ENCODE measurements at regions not wholly inside any gene's neighbourhood (a gene's known extent, or its start where the extent isn't known, plus 50 kb on each side); places are given as distances from the start of the nearest gene placed in this dataset.

GRCh38 chr5:87885758-87886157, 382.9 kb downstream of the TMEM161B start:
- ATAC-seq = no peak
- intact Hi-C loops (cut with micrococcal nuclease) (no loop called here), in situ Hi-C loops (cut with MboI) (no loop called here)
- Histone ChIP-seq H3K9me1 (ENCODE audit: control insufficient read depth, insufficient read depth, low read length) (no peaks in the 10 kb centered on the region), H4K20me1 (replicated peaks; ENCODE audit: control insufficient read depth, insufficient read depth, low read length) (no peaks in the 10 kb centered on the region), H3K79me2 (ENCODE audit: control insufficient read depth, insufficient read depth, low read length) (no peaks in the 10 kb centered on the region), H3K36me3 (ENCODE audit: control insufficient read depth, insufficient read depth, low read length) (no peaks in the 10 kb centered on the region), H3K9ac (ENCODE audit: insufficient read depth in 1 of 2, low read depth in 2 of 2, low read length in 2 of 2) (no peak overlapping the region), H2AFZ (ENCODE audit: low read depth, low read length) (no peak overlapping the region), H3K9me3 (replicated peaks; ENCODE audit: control insufficient read depth, insufficient read depth, low read depth, low read length) (no peaks in the 10 kb centered on the region; the same call in 1 of the 2 replicates), H3K27me3 (ENCODE audit: control insufficient read depth in 2 of 2, insufficient read depth in 2 of 2, low read length in 2 of 2) (no peaks in the 10 kb centered on the region), H3K4me2 (ENCODE audit: insufficient read depth, low read length) (no peak overlapping the region), H3K4me1 (replicated peaks in 1 of 2; ENCODE audit: control insufficient read depth in 2 of 2, insufficient read depth in 2 of 2, low read length in 2 of 2) (no peaks in the 10 kb centered on the region), H3K4me3 (no peak overlapping the region), H3K27ac (ENCODE audit: extremely low read depth, low read depth, low read length) (no peak overlapping the region)
- no peak for FAIRE-seq
- TF ChIP-seq MLLT1 (IDR thresholded peaks at IDR 0.05) (no peak), RAD21 (CRISPR knock-in tag; conservative IDR thresholded peaks at IDR 0.05 in 1 of 2, IDR thresholded peaks at IDR 0.05 in 1 of 2) (peak in 1 of 2 experiments; percentile 9; a peak in 1 of 4 replicates)
- no peak for DNase-seq (ENCODE audit: extremely low read depth in 1 of 4, low spot score in 3 of 4)
- CTCF ChIA-PET (ENCODE audit: low intra/inter-chr PET ratio) = no interaction called here
- whole genome bisulfite sequencing (ENCODE audit: insufficient coverage, low coverage, missing lambda C conversion rate) = 0% methylated on average over 1 of the region's 1 CpG
- BruUV-seq (replicated peaks) = no TSS peak
- POLR2A ChIA-PET = no interaction called here

GRCh38 chr5:87877495-87877894, 391.1 kb downstream of the TMEM161B start:
- intact Hi-C loops (cut with micrococcal nuclease) = no loop called here
- ChIA-PET CTCF (ENCODE audit: low intra/inter-chr PET ratio) (no interaction called here), POLR2A (no interaction called here)
- no peaks in the 10 kb centered on the region for H4K20me1 ChIP-seq (replicated peaks; ENCODE audit: control insufficient read depth, insufficient read depth, low read length)
- H2AFZ ChIP-seq (ENCODE audit: low read depth, low read length) = no peak overlapping the region
- no peak for DNase-seq (ENCODE audit: extremely low read depth in 1 of 4, low spot score in 3 of 4)
- no peak overlapping the region for H3K27ac ChIP-seq (ENCODE audit: extremely low read depth, low read depth, low read length)
- in situ Hi-C loops (cut with MboI) = no loop called here
- 0% methylated on average over 1 of the region's 2 CpGs for WGBS (ENCODE audit: insufficient coverage, low coverage, missing lambda C conversion rate)
- no peaks in the 10 kb centered on the region for H3K36me3 ChIP-seq (ENCODE audit: control insufficient read depth, insufficient read depth, low read length)
- FAIRE-seq = no peak
- H3K4me2 ChIP-seq (ENCODE audit: insufficient read depth, low read length) = no peak overlapping the region
- no TSS peak for BruUV-seq (replicated peaks)
- H3K9me1 ChIP-seq (ENCODE audit: control insufficient read depth, insufficient read depth, low read length) = no peaks in the 10 kb centered on the region
- no peaks in the 10 kb centered on the region for H3K9me3 ChIP-seq (replicated peaks; ENCODE audit: control insufficient read depth, insufficient read depth, low read depth, low read length)
- TF ChIP-seq MNT (conservative IDR thresholded peaks at IDR 0.05) = no peak
- TF ChIP-seq EP300 (IDR thresholded peaks at IDR 0.05; ENCODE audit: low read length) = no peak
- no peak for TF ChIP-seq NR0B1 (IDR thresholded peaks at IDR 0.05; ENCODE audit: partially characterized antibody)
- TF ChIP-seq ADNP (tag; IDR thresholded peaks at IDR 0.05) = no peak
- TF ChIP-seq CBFB (CRISPR knock-in tag; IDR thresholded peaks at IDR 0.05) = no peak
- no peak for TF ChIP-seq PTRF (tag; IDR thresholded peaks at IDR 0.05)
- no peak for TF ChIP-seq ZNF696 (CRISPR knock-in tag; conservative IDR thresholded peaks at IDR 0.05)
- no peak for TF ChIP-seq ZNF282 (CRISPR knock-in tag; IDR thresholded peaks at IDR 0.05)
- TF ChIP-seq PHF8 (IDR thresholded peaks at IDR 0.05; ENCODE audit: borderline replicate concordance, low read length) = no peak
- TF ChIP-seq ZNF76 (CRISPR knock-in tag; IDR thresholded peaks at IDR 0.05; ENCODE audit: borderline replicate concordance) = no peak
- no peak for TF ChIP-seq PHF21A (IDR thresholded peaks at IDR 0.05; ENCODE audit: borderline replicate concordance, low read depth)
- no peak for ATAC-seq
- H3K9ac ChIP-seq (ENCODE audit: insufficient read depth in 1 of 2, low read depth in 2 of 2, low read length in 2 of 2) = no peak overlapping the region
- no peaks in the 10 kb centered on the region for H3K27me3 ChIP-seq (ENCODE audit: control insufficient read depth in 2 of 2, insufficient read depth in 2 of 2, low read length in 2 of 2)
- H3K79me2 ChIP-seq (ENCODE audit: control insufficient read depth, insufficient read depth, low read length) = no peaks in the 10 kb centered on the region
- no peaks in the 10 kb centered on the region for H3K4me1 ChIP-seq (replicated peaks in 1 of 2; ENCODE audit: control insufficient read depth in 2 of 2, insufficient read depth in 2 of 2, low read length in 2 of 2)
- no peak overlapping the region for H3K4me3 ChIP-seq

All from K562 (cell line).